ENCODE measurements at regions not wholly inside any gene's neighbourhood (a gene's known extent, or its start where the extent isn't known, plus 50 kb on each side); places are given as distances from the start of the nearest gene placed in this dataset.

DNA sequence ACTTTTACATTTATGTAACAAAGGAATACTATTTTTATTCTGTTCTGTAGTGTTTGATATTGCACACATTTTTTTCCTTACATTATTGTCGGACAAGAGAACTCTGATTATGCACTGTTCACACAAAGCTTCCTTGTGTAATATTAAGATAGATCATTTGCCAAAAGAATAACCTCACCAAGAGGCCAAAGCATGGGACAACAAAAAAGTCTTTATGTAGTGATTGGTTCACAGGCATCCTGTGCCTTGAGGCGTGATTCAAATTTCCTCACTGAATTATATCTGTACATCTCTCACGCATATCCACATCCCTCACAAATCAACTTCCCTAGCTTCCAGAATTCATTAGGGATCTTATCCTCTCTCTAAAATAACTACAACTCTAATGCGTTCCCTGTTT lies 642.7 kb downstream of the NR4A2 start:
- TF ChIP-seq ZBTB7A (tag by site-specific recombination; IDR thresholded peaks at IDR 0.05; ENCODE audit: low read depth) (no peak), PRDM1 (tag by site-specific recombination; IDR thresholded peaks at IDR 0.05) (no peak), KLF7 (tag by site-specific recombination; IDR thresholded peaks at IDR 0.05; ENCODE audit: borderline replicate concordance) (no peak), ZNF76 (tag by site-specific recombination; IDR thresholded peaks at IDR 0.05; ENCODE audit: borderline replicate concordance, low read depth) (no peak), ZNF324 (tag by site-specific recombination; IDR thresholded peaks at IDR 0.05) (no peak), ZNF571 (tag by site-specific recombination; IDR thresholded peaks at IDR 0.05) (no peak), MZF1 (tag by site-specific recombination; IDR thresholded peaks at IDR 0.05; ENCODE audit: borderline replicate concordance) (no peak)
- TF ChIP-seq, protein P1, sequence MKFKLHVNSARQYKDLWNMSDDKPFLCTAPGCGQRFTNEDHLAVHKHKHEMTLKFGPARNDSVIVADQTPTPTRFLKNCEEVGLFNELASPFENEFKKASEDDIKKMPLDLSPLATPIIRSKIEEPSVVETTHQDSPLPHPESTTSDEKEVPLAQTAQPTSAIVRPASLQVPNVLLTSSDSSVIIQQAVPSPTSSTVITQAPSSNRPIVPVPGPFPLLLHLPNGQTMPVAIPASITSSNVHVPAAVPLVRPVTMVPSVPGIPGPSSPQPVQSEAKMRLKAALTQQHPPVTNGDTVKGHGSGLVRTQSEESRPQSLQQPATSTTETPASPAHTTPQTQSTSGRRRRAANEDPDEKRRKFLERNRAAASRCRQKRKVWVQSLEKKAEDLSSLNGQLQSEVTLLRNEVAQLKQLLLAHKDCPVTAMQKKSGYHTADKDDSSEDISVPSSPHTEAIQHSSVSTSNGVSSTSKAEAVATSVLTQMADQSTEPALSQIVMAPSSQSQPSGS (tag by site-specific recombination; IDR thresholded peaks at IDR 0.05; ENCODE audit: low read depth): no peak
- TF ChIP-seq, protein P2, sequence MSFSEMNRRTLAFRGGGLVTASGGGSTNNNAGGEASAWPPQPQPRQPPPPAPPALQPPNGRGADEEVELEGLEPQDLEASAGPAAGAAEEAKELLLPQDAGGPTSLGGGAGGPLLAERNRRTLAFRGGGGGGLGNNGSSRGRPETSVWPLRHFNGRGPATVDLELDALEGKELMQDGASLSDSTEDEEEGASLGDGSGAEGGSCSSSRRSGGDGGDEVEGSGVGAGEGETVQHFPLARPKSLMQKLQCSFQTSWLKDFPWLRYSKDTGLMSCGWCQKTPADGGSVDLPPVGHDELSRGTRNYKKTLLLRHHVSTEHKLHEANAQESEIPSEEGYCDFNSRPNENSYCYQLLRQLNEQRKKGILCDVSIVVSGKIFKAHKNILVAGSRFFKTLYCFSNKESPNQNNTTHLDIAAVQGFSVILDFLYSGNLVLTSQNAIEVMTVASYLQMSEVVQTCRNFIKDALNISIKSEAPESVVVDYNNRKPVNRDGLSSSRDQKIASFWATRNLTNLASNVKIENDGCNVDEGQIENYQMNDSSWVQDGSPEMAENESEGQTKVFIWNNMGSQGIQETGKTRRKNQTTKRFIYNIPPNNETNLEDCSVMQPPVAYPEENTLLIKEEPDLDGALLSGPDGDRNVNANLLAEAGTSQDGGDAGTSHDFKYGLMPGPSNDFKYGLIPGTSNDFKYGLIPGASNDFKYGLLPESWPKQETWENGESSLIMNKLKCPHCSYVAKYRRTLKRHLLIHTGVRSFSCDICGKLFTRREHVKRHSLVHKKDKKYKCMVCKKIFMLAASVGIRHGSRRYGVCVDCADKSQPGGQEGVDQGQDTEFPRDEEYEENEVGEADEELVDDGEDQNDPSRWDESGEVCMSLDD (tag by site-specific recombination; IDR thresholded peaks at IDR 0.05): no peak
- TF ChIP-seq, protein P3, sequence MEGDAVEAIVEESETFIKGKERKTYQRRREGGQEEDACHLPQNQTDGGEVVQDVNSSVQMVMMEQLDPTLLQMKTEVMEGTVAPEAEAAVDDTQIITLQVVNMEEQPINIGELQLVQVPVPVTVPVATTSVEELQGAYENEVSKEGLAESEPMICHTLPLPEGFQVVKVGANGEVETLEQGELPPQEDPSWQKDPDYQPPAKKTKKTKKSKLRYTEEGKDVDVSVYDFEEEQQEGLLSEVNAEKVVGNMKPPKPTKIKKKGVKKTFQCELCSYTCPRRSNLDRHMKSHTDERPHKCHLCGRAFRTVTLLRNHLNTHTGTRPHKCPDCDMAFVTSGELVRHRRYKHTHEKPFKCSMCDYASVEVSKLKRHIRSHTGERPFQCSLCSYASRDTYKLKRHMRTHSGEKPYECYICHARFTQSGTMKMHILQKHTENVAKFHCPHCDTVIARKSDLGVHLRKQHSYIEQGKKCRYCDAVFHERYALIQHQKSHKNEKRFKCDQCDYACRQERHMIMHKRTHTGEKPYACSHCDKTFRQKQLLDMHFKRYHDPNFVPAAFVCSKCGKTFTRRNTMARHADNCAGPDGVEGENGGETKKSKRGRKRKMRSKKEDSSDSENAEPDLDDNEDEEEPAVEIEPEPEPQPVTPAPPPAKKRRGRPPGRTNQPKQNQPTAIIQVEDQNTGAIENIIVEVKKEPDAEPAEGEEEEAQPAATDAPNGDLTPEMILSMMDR (tag by site-specific recombination; IDR thresholded peaks at IDR 0.05): no peak
- TF ChIP-seq, protein P4, sequence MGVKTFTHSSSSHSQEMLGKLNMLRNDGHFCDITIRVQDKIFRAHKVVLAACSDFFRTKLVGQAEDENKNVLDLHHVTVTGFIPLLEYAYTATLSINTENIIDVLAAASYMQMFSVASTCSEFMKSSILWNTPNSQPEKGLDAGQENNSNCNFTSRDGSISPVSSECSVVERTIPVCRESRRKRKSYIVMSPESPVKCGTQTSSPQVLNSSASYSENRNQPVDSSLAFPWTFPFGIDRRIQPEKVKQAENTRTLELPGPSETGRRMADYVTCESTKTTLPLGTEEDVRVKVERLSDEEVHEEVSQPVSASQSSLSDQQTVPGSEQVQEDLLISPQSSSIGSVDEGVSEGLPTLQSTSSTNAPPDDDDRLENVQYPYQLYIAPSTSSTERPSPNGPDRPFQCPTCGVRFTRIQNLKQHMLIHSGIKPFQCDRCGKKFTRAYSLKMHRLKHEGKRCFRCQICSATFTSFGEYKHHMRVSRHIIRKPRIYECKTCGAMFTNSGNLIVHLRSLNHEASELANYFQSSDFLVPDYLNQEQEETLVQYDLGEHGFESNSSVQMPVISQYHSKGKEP (tag by site-specific recombination; IDR thresholded peaks at IDR 0.05): no peak
